Tibial nerve (tissue), 4 donors: ENCODE measurements at regions not wholly inside any gene's neighbourhood (a gene's known extent, or its start where the extent isn't known, plus 50 kb on each side); places are given as distances from the start of the nearest gene placed in this dataset.

Experiments used
- CTCF ChIP-seq, 5 experiments: fragments of 200-600 bp in 3 of 5; fragments of 450-650 bp in 2 of 5; sonication (generic) in 3 of 5; IDR thresholded peaks; one replicate each; pipeline ENCODE4 v1.5.1; 2016 to 2019; ENCODE audit warnings: antibody characterized with exemption in 5 of 5, mild to moderate bottlenecking in 3 of 5, moderate library complexity in 2 of 5
- EP300 ChIP-seq, 2 donors: sonication (generic); formaldehyde crosslinking; IDR thresholded peaks; one replicate each; pipeline ENCODE4 v1.6.1; 2017; ENCODE audit warnings: antibody characterized with exemption in 2 of 2, mild to moderate bottlenecking in 1 of 2
- POLR2A ChIP-seq, 2 donors: fragments of 450-650 bp; IDR thresholded peaks; one replicate each; pipeline ENCODE4 v1.6.1; 2017; ENCODE audit warnings: antibody characterized with exemption in 2 of 2, mild to moderate bottlenecking in 2 of 2, moderate library complexity in 2 of 2

- TF ChIP-seq CTCF (IDR thresholded peaks at IDR 0.05), result no peak
- no peak for TF ChIP-seq POLR2A (IDR thresholded peaks at IDR 0.05)
- TF ChIP-seq EP300 (IDR thresholded peaks at IDR 0.05), result no peak
These were observed 141.8 kb downstream of the RPL22L1 start for GRCh38 chr3:170728181-170728580.
